K562 (cell line): ENCODE measurements at regions not wholly inside any gene's neighbourhood (a gene's known extent, or its start where the extent isn't known, plus 50 kb on each side); places are given as distances from the start of the nearest gene placed in this dataset.

ENCODE experiments used
- IFI16 ChIP-seq: fragments of 250-450 bp; sonication (Bioruptor Pico); IDR thresholded peaks from 2 replicates; pipeline ENCODE4 v2.1.2; 2022; ENCODE audit warnings: mild to moderate bottlenecking, inconsistent platforms
- KDM4B ChIP-seq, 2 experiments: fragments of 450-650 bp in 1 of 2; sonication (generic) in 1 of 2; IDR thresholded peaks; 2 replicates each; pipeline ENCODE4 v1.6.1; 2016 to 2017; ENCODE audit warnings: borderline replicate concordance in 2 of 2, antibody characterized with exemption in 1 of 2, low read depth in 1 of 2, mild to moderate bottlenecking in 1 of 2
- SMC3 ChIP-seq: conservative IDR thresholded peaks from 2 replicates; pipeline ENCODE4 v1.6.1; 2011; ENCODE audit warnings: low read depth, low read length, improper control_type of control experiment; ENCODE audit not compliant: insufficient read depth
- ZEB2 ChIP-seq: fragments of 450-650 bp; IDR thresholded peaks from 2 replicates; pipeline ENCODE4 v1.6.1; 2016
- ZNF140 ChIP-seq: fragments of 250-450 bp; sonication (Bioruptor Pico); IDR thresholded peaks from 2 replicates; pipeline ENCODE4 v1.8.0; 2021; ENCODE audit warnings: moderate library complexity, mild to moderate bottlenecking, inconsistent platforms
- TF ChIP-seq, protein P1 (sequence below), 2 experiments: fragments of 450-650 bp in 1 of 2; IDR thresholded peaks; 2 replicates each; pipeline ENCODE4 v1.6.1; 2011 to 2017; ENCODE audit warnings: low read depth in 2 of 2, antibody characterized with exemption in 1 of 2, borderline replicate concordance in 1 of 2, low read length in 1 of 2, mild to moderate bottlenecking in 1 of 2, mixed read lengths in 1 of 2; ENCODE audit not compliant: control insufficient read depth in 1 of 2
- TF ChIP-seq, protein P2 (sequence below), 3 experiments: IDR thresholded peaks in 2 of 3; conservative IDR thresholded peaks in 1 of 3; 2 replicates each; pipeline ENCODE4 v1.5.1; 2011 to 2012; ENCODE audit warnings: low read length in 3 of 3, mild to moderate bottlenecking in 3 of 3, control low read depth in 2 of 3, improper control_type of control experiment in 1 of 3, inconsistent platforms in 1 of 3, low read depth in 1 of 3, mixed read lengths in 1 of 3, moderate library complexity in 1 of 3; ENCODE audit not compliant: insufficient read depth in 2 of 3
- TF ChIP-seq, protein P3 (sequence below): IDR thresholded peaks from 2 replicates; pipeline ENCODE4 v1.6.1; 2011; ENCODE audit warnings: borderline replicate concordance, low read depth, mild to moderate bottlenecking, moderate library complexity, low read length; ENCODE audit not compliant: insufficient read depth, poor library complexity, severe bottlenecking
- TF ChIP-seq, protein P4 (sequence below): fragments of 250-450 bp; sonication (Bioruptor Pico); IDR thresholded peaks from 2 replicates; pipeline ENCODE4 v1.4.0; 2020; ENCODE audit warnings: mild to moderate bottlenecking, moderate library complexity

DNA sequence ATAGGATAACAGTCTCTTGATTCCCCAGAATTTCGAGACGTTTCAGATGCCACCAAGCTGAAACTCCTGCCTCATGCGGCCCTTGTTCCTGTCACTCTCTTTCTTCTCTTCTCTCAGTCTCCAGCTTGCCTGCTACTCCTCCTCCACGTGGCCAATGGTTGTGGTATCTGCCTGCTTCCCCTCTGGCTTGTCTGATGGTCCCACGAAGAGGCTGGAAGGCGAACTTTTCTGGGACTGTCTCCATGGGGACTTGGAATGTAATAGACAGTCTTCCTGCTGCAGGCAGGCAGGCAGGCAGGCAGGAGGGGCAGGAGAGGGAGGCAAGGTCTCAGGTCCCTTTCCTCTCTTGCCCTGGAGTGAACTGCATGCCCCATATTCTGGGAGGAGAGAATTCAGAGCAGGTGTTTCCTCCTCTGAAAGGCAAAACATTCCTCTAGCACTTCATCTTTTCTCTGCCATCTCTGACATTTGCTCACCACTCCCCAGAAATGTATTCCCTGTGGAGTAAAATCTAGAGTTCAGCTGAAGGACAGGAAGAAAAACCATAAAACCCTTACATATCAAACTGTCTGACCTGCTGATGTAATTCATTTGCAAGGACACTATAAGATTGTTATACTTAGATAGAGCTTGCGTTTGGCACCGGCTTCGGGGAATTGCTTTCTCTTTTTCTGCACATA, 64.1 kb upstream of the GNG12 start:
- TF ChIP-seq ZEB2 (no peak), IFI16 (CRISPR knock-in tag) (no peak), SMC3 (no peak), KDM4B (IDR thresholded peaks at IDR 0.05; ENCODE audit: borderline replicate concordance in 2 of 2, low read depth in 1 of 2) (no peak), ZNF140 (no peak)
- TF ChIP-seq, protein P1, sequence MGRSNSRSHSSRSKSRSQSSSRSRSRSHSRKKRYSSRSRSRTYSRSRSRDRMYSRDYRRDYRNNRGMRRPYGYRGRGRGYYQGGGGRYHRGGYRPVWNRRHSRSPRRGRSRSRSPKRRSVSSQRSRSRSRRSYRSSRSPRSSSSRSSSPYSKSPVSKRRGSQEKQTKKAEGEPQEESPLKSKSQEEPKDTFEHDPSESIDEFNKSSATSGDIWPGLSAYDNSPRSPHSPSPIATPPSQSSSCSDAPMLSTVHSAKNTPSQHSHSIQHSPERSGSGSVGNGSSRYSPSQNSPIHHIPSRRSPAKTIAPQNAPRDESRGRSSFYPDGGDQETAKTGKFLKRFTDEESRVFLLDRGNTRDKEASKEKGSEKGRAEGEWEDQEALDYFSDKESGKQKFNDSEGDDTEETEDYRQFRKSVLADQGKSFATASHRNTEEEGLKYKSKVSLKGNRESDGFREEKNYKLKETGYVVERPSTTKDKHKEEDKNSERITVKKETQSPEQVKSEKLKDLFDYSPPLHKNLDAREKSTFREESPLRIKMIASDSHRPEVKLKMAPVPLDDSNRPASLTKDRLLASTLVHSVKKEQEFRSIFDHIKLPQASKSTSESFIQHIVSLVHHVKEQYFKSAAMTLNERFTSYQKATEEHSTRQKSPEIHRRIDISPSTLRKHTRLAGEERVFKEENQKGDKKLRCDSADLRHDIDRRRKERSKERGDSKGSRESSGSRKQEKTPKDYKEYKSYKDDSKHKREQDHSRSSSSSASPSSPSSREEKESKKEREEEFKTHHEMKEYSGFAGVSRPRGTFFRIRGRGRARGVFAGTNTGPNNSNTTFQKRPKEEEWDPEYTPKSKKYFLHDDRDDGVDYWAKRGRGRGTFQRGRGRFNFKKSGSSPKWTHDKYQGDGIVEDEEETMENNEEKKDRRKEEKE (IDR thresholded peaks at IDR 0.05; ENCODE audit: borderline replicate concordance in 1 of 2, control insufficient read depth in 1 of 2, low read depth in 2 of 2, low read length in 1 of 2), result no peak
- TF ChIP-seq, protein P2, sequence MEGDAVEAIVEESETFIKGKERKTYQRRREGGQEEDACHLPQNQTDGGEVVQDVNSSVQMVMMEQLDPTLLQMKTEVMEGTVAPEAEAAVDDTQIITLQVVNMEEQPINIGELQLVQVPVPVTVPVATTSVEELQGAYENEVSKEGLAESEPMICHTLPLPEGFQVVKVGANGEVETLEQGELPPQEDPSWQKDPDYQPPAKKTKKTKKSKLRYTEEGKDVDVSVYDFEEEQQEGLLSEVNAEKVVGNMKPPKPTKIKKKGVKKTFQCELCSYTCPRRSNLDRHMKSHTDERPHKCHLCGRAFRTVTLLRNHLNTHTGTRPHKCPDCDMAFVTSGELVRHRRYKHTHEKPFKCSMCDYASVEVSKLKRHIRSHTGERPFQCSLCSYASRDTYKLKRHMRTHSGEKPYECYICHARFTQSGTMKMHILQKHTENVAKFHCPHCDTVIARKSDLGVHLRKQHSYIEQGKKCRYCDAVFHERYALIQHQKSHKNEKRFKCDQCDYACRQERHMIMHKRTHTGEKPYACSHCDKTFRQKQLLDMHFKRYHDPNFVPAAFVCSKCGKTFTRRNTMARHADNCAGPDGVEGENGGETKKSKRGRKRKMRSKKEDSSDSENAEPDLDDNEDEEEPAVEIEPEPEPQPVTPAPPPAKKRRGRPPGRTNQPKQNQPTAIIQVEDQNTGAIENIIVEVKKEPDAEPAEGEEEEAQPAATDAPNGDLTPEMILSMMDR (IDR thresholded peaks at IDR 0.05 in 2 of 3, conservative IDR thresholded peaks at IDR 0.05 in 1 of 3; ENCODE audit: insufficient read depth in 2 of 3, low read depth in 1 of 3, low read length in 3 of 3), result no peak
- TF ChIP-seq, protein P3, sequence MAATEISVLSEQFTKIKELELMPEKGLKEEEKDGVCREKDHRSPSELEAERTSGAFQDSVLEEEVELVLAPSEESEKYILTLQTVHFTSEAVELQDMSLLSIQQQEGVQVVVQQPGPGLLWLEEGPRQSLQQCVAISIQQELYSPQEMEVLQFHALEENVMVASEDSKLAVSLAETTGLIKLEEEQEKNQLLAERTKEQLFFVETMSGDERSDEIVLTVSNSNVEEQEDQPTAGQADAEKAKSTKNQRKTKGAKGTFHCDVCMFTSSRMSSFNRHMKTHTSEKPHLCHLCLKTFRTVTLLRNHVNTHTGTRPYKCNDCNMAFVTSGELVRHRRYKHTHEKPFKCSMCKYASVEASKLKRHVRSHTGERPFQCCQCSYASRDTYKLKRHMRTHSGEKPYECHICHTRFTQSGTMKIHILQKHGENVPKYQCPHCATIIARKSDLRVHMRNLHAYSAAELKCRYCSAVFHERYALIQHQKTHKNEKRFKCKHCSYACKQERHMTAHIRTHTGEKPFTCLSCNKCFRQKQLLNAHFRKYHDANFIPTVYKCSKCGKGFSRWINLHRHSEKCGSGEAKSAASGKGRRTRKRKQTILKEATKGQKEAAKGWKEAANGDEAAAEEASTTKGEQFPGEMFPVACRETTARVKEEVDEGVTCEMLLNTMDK, result no peak
- TF ChIP-seq, protein P4, sequence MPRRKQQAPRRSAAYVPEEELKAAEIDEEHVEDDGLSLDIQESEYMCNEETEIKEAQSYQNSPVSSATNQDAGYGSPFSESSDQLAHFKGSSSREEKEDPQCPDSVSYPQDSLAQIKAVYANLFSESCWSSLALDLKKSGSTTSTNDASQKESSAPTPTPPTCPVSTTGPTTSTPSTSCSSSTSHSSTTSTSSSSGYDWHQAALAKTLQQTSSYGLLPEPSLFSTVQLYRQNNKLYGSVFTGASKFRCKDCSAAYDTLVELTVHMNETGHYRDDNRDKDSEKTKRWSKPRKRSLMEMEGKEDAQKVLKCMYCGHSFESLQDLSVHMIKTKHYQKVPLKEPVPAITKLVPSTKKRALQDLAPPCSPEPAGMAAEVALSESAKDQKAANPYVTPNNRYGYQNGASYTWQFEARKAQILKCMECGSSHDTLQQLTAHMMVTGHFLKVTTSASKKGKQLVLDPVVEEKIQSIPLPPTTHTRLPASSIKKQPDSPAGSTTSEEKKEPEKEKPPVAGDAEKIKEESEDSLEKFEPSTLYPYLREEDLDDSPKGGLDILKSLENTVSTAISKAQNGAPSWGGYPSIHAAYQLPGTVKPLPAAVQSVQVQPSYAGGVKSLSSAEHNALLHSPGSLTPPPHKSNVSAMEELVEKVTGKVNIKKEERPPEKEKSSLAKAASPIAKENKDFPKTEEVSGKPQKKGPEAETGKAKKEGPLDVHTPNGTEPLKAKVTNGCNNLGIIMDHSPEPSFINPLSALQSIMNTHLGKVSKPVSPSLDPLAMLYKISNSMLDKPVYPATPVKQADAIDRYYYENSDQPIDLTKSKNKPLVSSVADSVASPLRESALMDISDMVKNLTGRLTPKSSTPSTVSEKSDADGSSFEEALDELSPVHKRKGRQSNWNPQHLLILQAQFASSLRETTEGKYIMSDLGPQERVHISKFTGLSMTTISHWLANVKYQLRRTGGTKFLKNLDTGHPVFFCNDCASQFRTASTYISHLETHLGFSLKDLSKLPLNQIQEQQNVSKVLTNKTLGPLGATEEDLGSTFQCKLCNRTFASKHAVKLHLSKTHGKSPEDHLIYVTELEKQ (CRISPR knock-in tag), result no peak
